ES-I3 (cell line): ENCODE measurements at regions not wholly inside any gene's neighbourhood (a gene's known extent, or its start where the extent isn't known, plus 50 kb on each side); places are given as distances from the start of the nearest gene placed in this dataset.

Experiments used
- H3K36me3 ChIP-seq: 2 replicates; pipeline ENCODE4 v1.6.1; 2013; ENCODE audit warnings: mild to moderate bottlenecking, low read length, control low read depth, moderate library complexity; ENCODE audit not compliant: insufficient read depth
- H3K4me1 ChIP-seq: 2 replicates; pipeline ENCODE4 v1.6.1; 2013; ENCODE audit warnings: mild to moderate bottlenecking, control low read depth, low read length; ENCODE audit not compliant: insufficient read depth
- H3K9ac ChIP-seq: 2 replicates; pipeline ENCODE4 v1.6.1; 2013; ENCODE audit warnings: low read depth, mild to moderate bottlenecking, low read length, moderate library complexity
- H3K9me3 ChIP-seq: 2 replicates; pipeline ENCODE4 v1.6.1; 2013; ENCODE audit warnings: mild to moderate bottlenecking, low read length, moderate library complexity; ENCODE audit not compliant: control insufficient read depth, insufficient read depth

- no peaks in the 10 kb centered on the region; the same call in 1 of the 2 replicates for H3K9me3 ChIP-seq
- no peaks in the 10 kb centered on the region for H3K4me1 ChIP-seq
- H3K9ac ChIP-seq: no peak overlapping the region
- no peaks in the 10 kb centered on the region for H3K36me3 ChIP-seq
These were observed 381.6 kb downstream of the TYW1 start for GRCh38 chr7:67377939-67378862.

GRCh38 chr7:67380326-67380725 lies 383.7 kb downstream of the TYW1 start:
- no peaks in the 10 kb centered on the region for H3K36me3 ChIP-seq
- no peak overlapping the region for H3K9ac ChIP-seq
- H3K9me3 ChIP-seq: no peaks in the 10 kb centered on the region
- no peaks in the 10 kb centered on the region for H3K4me1 ChIP-seq

GRCh38 chr7:67380858-67381257 lies 384.2 kb downstream of the TYW1 start:
- Histone ChIP-seq H3K36me3 (no peaks in the 10 kb centered on the region), H3K4me1 (no peaks in the 10 kb centered on the region), H3K9me3 (no peaks in the 10 kb centered on the region), H3K9ac (no peak overlapping the region)

- Histone ChIP-seq H3K36me3 (no peaks in the 10 kb centered on the region), H3K9me3 (no peaks in the 10 kb centered on the region), H3K4me1 (no peaks in the 10 kb centered on the region), H3K9ac (no peak overlapping the region)
These were observed 391.2 kb downstream of the TYW1 start for GRCh38 chr7:67387851-67388250.

- H3K36me3 ChIP-seq: no peaks in the 10 kb centered on the region
- no peak overlapping the region for H3K9ac ChIP-seq
- no peaks in the 10 kb centered on the region for H3K9me3 ChIP-seq
- no peaks in the 10 kb centered on the region for H3K4me1 ChIP-seq
These were observed 394.5 kb downstream of the TYW1 start for GRCh38 chr7:67391168-67391567.

DNA sequence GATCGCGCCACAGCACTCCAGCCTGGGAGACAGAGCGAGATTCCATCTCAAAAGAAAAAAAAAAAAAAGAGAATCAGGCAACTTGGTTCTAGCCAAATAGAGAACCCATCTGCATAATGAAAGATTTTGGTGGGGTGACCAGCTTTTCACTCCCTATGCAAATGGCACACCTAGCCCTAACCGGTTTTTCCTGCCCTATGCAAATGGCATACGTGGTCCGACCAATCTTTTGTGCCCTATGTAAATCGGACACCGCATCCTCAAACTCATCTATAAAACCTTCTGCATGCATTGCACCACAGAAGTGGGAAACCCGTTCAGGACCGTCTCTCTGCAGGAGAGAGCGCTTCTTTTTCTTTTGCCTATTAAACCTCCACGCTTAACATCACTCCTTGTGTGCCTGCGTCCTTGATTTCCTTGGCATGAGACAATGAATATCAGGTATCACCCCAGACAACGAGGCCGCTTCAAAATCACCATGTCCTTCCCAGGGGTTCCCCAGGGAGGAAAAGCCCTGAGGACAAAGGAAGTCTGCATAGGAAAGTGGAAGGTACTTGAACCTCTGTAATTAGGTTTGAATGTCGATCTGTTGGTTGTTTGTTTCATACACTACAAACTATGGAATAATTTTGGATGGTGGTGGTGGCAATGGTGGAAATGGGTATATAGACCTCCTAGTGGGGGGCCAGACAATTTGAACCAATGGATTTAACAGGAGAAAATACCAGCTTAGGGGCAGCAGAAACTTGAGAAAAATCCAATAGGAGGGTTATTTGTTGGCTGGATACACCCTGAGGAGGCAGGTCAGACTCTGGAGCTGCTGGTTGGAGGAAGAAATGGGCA lies 396.2 kb downstream of the TYW1 start:
- H3K4me1 ChIP-seq: no peaks in the 10 kb centered on the region
- H3K9ac ChIP-seq: peak overlapping the region; percentile 3; the same call in 1 of the 2 replicates
- H3K36me3 ChIP-seq: no peaks in the 10 kb centered on the region
- no peaks in the 10 kb centered on the region for H3K9me3 ChIP-seq

DNA sequence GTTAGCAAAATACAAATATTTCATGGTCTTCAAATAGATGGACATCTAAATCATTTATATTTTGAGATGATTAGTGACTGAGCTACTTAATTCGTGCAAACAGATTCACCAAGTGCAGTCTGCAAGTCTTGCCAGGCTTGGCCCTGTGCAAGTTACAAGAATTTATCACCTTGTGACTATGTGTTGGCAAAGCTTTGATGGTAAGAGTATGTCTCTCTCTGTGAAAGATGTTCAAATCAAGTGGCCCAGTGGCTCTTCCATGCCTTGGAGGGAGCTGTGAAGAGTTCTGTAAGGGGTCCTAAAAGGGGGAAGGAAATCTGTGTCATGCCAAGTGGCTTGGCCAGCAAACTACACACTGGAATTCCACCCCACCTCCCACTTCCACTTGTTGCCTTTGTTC lies 397.3 kb downstream of the TYW1 start:
- Histone ChIP-seq H3K36me3 (no peaks in the 10 kb centered on the region), H3K9ac (no peak overlapping the region), H3K9me3 (no peaks in the 10 kb centered on the region), H3K4me1 (no peaks in the 10 kb centered on the region)

DNA sequence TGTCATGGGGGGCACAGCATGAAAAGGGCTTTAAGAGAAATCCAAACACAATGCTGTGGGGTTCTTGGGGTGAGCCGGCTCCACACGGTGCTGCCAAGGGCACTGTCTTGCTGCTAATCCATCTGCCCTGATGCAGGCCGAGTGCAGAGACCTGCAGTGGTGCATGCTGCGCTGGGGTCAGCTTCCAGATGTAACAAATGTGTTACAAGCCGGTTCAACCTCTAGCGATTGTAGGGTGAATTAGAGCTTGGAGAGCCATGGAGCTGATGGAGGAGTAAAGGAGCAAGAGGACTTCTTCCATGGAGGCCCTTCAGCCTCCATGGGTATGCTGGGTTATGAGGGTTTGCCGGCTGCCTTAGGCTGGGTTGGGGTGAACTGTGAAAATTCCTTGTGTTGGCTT lies 402.3 kb downstream of the TYW1 start:
- Histone ChIP-seq H3K9me3 (peaks cover 7% of the 10 kb centered on the region), H3K36me3 (no peaks in the 10 kb centered on the region), H3K9ac (no peak overlapping the region), H3K4me1 (no peaks in the 10 kb centered on the region)

DNA sequence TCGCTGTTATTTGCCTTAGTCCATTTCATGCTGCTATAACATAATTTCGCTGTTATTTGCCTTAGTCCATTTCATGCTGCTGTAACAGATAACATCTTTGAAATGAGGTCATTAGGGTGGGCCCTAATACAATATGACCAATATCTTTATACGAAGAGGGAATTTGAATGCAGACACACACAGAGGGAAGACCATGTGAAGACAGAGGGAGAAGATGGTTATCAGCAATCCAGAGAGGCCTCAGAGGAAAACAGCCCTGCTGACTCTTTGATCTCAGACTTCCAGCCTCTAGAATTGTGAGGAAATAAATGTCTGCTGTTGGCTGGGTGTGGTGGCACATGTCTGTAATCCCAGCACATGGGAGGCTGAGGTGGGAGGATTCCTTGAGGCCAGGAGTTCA lies 404.9 kb downstream of the TYW1 start:
- H3K4me1 ChIP-seq: no peaks in the 10 kb centered on the region
- H3K36me3 ChIP-seq: no peaks in the 10 kb centered on the region
- H3K9ac ChIP-seq: no peak overlapping the region
- H3K9me3 ChIP-seq: peaks cover 7% of the 10 kb centered on the region

GRCh38 chr7:67402280-67402679 lies 405.6 kb downstream of the TYW1 start:
- Histone ChIP-seq H3K9ac (no peak overlapping the region), H3K36me3 (no peaks in the 10 kb centered on the region), H3K4me1 (no peaks in the 10 kb centered on the region), H3K9me3 (peaks cover 7% of the 10 kb centered on the region)

- Histone ChIP-seq H3K36me3 (no peaks in the 10 kb centered on the region), H3K9me3 (peaks cover 10% of the 10 kb centered on the region), H3K4me1 (no peaks in the 10 kb centered on the region), H3K9ac (no peak overlapping the region)
These were observed 410.3 kb downstream of the TYW1 start for GRCh38 chr7:67406976-67407375.

DNA sequence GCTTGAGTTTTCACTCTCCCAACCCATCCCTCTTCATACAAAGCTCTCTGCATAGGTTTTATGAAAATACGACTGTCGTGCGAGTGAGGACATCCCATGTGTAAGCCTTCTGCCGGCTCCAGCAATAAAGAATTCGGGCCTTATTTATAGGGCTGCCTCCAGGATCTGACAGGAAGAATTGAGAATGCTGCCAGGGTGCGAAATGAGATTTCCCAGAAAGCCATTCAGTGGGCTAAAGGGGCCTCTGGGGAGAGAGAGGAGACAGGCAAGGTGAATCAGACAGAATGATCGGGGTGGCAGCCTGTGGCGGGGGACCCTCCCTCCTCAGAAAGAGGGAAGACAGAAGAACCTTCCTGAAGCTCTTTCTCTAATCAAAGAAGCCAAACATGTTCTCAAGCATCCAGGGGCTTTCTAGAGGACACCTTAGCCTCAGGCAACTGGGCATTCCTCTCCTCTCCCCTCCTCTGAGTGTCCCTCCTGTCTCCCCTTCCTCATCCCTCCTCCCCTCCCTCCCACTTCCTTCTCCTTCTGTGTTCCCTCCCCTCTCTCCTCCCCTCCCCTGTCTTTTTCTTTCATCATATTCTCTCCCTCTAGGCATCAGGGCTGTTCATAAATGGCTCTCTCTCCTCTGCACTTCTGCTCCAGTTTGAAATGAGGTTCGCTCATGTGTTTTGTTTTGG lies 410.9 kb downstream of the TYW1 start:
- Histone ChIP-seq H3K4me1 (no peaks in the 10 kb centered on the region), H3K9me3 (peaks cover 5% of the 10 kb centered on the region; the same call in 1 of the 2 replicates), H3K9ac (no peak overlapping the region), H3K36me3 (no peaks in the 10 kb centered on the region)

- peaks cover 3% of the 10 kb centered on the region; the same call in 1 of the 2 replicates for H3K9me3 ChIP-seq
- no peak overlapping the region for H3K9ac ChIP-seq
- H3K4me1 ChIP-seq: no peaks in the 10 kb centered on the region
- no peaks in the 10 kb centered on the region for H3K36me3 ChIP-seq
These were observed 411.5 kb downstream of the TYW1 start for GRCh38 chr7:67408109-67408508.

DNA sequence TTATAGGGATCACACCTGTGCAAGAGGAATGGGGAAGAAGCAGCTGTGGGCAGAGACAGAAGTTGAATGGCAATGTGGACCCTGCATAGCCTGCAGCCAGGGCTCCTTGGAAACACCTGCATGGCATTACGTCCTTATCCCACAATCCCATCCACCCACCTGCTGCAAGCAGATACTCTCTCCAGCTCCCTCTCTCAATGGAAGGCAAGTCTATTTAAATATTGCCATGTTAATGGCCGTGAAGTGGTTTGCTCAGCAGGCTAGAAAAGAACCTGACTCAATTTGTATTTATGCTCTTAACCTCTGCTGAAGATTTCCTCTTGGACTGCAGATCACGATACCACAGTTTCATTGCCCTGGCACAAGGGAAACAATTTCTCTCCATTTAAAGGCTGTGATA lies 417.0 kb downstream of the TYW1 start:
- peaks cover 4% of the 10 kb centered on the region; the same call in 1 of the 2 replicates for H3K9me3 ChIP-seq
- no peaks in the 10 kb centered on the region; the same call in 1 of the 2 replicates for H3K36me3 ChIP-seq
- no peak overlapping the region for H3K9ac ChIP-seq
- no peaks in the 10 kb centered on the region for H3K4me1 ChIP-seq
